Tongue (tissue), 1 donor: ENCODE measurements at regions not wholly inside any gene's neighbourhood (a gene's known extent, or its start where the extent isn't known, plus 50 kb on each side); places are given as distances from the start of the nearest gene placed in this dataset.
A peak's percentile ranks its signal among the peaks of the same experiment; 100 is the strongest.

ENCODE experiments used
- DNase-seq: peaks from one replicate; pipeline ENCODE4 v3.0.0-alpha.2; 2015

GRCh38 chrX:145631461-145631951 lies 186.1 kb upstream of the SLITRK2 start:
- no peak for DNase-seq

DNA sequence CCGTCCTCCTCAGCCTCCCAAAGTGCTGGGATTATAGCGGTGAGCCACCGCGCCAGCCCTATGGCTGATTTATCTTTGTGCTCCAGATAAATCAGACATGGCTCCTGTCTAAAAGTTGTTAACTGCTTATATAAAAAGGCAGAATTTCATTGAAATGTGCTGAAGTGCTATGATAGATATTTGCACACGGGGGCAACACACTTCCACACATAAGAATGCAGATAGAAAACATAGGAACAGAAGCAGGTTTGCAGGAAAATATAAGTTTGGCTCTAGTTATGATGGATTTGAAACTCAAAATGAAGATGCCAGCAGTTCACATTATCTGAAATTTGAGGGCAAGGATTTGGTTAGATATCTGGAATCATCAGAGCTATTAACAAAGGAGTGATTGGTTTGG lies 163.1 kb upstream of the SLITRK2 start:
- no peak for DNase-seq

DNA sequence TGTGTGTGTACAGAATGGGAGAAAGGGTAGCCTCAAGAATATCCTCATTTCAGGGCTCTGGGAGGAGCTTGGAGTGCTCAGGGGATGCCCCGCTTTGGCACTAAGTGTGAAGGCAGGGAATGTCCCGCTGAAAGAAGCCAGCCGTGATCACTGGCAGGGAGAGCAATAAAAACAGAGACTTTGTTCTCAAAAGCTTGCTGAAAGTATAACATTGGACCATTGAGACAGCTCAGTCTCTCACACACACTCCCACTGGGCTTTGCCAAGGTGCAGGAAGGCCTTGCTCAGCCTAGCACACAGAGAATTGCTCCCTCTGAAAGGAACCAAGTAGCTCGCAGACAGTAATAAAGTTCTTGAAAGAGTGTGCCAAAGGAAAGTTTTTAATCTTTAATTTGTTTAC lies 143.8 kb upstream of the SLITRK2 start:
- no peak for DNase-seq

DNA sequence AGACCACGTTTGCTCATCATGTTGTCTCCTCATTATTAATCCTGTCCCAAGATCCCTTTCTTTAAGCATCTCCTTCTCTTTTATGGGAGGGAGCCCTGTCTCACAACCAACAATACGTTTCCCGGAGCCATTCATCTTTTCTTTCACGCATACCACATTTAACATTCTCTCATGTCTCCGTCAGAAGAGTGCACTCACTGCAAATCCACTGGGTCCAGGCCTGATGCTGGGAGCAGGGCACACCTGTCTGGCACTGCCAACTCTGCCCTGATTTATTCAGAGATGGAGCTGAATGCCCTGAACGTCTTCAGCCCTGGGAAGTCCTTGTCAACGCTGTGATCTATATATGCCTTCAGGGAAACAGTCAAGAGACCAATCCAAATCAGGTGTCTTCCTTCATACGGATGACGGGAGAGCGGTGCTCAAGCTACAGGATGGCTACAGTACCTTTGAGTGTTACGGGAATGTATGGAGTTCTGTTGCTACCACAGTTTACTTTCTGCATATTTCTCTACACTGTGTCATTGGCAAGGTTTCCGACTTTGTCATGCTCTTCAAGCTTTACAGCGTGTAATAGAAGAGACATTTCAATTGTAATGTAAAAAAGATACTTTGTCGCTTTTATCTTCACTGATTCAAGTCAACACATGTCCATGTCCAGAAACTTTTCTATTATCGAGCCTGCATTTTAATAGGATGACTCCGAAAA lies 140.4 kb upstream of the SLITRK2 start:
- no peak for DNase-seq

- no peak for DNase-seq
These were observed 134.9 kb upstream of the SLITRK2 start for GRCh38 chrX:145682518-145683298.

- DNase-seq = no peak
These were observed 130.5 kb upstream of the SLITRK2 start for GRCh38 chrX:145687146-145687545.

DNA sequence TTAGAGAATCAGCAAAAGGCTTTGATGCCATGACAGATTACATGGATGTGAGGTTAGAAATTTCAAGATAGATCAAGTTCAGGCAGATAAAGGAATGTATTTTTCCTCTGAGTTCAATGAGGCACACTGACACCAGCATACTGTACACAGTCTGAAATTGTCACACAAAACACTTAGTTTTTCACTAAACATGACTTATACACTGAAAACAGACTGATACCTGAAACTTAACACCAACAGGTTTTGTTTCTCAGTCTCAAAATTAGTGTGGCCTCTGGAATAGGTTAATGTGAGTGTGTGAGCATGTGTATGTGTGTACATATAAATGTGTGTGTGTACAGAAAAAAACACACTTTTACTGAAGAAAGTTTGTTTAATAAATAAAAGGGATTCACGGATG lies 129.9 kb upstream of the SLITRK2 start:
- DNase-seq = no peak

- no peak for DNase-seq
These were observed 123.6 kb upstream of the SLITRK2 start for GRCh38 chrX:145694048-145694447.

GRCh38 chrX:145715641-145716138 lies 101.9 kb upstream of the SLITRK2 start:
- DNase-seq = no peak

DNA sequence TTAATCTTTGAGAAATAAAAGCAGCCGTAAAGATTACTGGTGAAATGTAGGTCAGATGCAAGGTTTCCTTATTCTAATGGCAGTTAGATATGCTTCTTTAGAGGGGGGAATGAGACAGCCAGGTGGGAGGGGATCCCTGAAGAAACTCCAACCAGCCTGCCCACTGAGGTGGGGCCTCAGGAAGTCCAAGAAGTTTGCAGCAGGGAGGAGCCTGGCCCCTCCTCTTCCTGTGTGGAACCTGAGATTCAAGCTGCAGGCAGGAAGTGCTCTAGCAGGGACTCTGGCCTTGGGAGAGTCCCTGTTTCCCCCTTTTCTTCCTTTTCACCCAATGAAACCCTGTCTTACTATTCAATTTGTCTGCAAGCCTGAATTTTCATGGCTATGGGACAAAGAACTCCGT lies 101.4 kb upstream of the SLITRK2 start:
- no peak for DNase-seq

GRCh38 chrX:145727476-145727875 lies 90.2 kb upstream of the SLITRK2 start:
- peak; percentile 5 for DNase-seq

- peak; percentile 18 for DNase-seq
These were observed 88.0 kb upstream of the SLITRK2 start for GRCh38 chrX:145729635-145730034.

DNA sequence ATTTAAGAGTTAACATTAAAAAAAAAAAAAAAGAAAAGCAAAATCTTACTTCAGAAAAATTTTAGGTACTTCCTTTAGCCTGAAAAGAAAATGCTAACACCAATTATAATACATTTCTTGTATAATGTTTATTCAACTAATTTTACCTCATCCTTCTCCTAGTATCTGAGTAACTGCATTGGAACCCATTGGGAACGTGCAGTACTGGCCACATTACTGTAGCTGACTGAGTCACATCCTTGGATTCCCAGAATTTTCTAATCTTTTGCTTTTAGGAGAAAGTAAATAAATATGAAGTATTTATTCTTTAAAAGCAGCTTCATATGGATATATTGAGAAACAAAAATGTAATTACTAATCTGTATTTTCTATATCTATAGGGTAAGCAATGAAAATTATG lies 82.6 kb upstream of the SLITRK2 start:
- no peak for DNase-seq

- DNase-seq = no peak
These were observed 65.7 kb upstream of the SLITRK2 start for GRCh38 chrX:145751943-145752342.
